NCI-H187 (cell line): ENCODE measurements at regions not wholly inside any gene's neighbourhood (a gene's known extent, or its start where the extent isn't known, plus 50 kb on each side); places are given as distances from the start of the nearest gene placed in this dataset.
A peak's percentile ranks its signal among the peaks of the same experiment; 100 is the strongest.

Source experiments
- DNase-seq, 2 experiments: peaks; one replicate each; lab custom pipeline; 2025; lab: John Stamatoyannopoulos, UW

DNA sequence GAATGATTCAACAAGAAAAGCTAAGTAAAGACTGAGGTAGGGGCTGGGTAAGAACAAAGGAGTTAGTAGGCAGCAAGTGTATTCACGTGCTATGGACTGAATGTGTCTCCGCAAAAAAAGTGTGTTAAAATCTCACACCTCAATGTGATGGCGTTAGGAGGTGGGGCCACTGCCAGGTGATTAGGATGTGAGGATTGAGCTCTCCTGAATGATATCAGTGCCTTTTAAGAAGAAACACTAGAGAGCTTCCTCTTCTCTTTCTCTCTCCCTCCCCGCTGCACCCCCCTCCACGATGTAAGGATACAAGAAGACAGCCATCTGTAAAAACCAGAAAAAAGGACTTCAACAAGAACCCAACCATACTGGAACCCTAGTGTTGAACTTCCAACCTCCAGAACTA is 396.1 kb upstream of the PLXNA2 start:
- no peak for DNase-seq

- DNase-seq = no peak
These were observed 397.5 kb upstream of the PLXNA2 start for GRCh38 chr1:208641579-208642280.

GRCh38 chr1:208643005-208643597 is 398.9 kb upstream of the PLXNA2 start:
- DNase-seq = no peak

DNA sequence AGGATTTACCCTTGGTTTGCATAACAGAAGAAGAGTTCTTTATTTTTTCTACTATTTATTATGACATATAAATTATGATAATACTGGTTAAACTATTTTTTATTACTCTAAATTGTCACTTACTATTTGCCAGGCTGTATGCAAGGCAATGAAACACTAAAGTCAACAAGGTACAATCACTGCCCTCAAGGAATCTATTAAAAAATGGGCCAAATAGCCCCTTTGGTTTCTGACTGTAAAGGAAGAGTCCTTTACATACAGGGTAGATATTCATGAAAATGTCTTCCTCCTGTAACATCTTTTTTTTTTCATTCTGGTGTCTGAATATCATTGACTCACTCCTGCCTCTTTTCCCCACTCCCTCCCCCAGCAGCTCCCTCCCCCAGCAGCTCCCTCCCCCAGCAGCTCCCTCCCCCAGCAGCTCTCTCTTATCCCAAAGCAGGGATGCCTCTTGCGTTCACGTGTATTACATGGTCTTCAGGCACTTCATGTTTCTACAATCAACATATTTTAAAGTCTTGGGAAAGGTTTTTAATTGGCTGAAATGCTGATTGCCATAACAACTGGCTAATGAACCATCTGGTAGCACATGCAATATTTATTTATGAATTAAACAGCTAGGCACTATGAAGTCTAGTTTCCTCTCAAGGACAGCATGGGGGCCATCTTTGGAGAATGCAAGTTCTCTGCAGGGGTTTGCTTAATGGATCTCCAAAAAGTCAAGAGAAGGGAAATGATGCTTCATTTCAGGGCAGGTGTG is 400.4 kb upstream of the PLXNA2 start:
- peak; percentile 2 to 28 for DNase-seq

- DNase-seq = no peak
These were observed 402.2 kb upstream of the PLXNA2 start for GRCh38 chr1:208646431-208646830.

DNA sequence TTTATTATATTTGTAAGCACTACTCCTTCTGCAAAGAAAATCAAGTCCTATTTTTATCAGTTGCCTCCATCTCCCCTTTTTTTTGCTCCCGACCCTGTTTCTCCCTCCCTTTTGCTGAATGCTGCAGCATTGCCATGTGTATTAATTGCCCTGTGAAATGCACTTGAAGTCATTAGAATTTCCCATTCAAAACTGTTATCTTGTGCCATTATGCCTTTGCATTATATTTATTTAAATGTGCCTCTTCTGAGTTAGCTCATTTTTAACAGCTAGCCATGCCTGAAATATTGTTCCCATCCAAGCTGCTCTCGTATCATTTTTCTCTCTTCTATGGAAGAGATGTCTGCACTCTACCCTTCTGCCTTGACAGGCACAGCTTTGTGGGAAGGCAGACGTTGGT is 404.0 kb upstream of the PLXNA2 start:
- no peak for DNase-seq

DNA sequence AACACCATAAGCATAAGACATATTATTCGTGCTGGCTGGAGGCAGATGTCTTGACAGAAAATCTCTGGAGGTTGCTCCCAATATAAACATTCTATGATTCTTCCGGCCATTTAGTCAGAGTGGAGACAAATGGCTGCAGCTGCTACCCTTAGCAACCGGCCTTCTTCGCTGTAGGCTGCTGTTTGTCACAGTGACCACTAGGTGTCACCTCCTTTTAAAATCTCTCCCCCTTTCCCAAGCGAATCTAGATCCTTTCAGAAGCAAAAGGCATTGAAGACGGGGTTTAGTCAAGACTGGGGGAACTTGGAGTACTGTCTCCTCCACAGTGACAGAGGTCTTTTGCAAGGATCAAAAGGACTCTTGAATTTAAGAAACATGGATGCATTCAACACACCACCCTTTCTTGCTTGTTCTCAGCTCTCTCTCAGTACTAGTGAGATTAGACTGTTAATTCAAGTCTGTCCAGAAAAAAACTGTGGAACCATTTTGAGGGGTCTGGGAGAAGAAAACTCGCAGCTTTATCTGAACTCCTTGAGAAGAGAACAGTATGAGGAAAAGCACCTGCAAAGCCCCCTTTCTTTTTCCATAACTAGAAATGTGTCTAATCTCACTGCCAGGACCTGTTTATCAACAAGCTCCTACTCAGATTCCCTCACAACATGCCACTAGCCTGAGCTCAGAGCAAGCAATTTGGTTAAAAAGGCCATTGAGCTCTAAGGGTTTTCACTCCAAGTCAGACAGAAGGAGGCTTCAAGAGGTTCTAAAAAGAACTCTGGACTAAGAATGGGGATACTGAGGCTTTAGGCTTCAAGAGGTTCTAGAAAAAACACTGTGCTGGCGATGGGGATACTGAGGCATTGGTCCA is 408.3 kb upstream of the PLXNA2 start:
- peak; percentile 23 to 40 for DNase-seq

GRCh38 chr1:208653426-208653825 is 409.2 kb upstream of the PLXNA2 start:
- no peak for DNase-seq

GRCh38 chr1:208654241-208654640 is 410.1 kb upstream of the PLXNA2 start:
- DNase-seq = no peak

DNA sequence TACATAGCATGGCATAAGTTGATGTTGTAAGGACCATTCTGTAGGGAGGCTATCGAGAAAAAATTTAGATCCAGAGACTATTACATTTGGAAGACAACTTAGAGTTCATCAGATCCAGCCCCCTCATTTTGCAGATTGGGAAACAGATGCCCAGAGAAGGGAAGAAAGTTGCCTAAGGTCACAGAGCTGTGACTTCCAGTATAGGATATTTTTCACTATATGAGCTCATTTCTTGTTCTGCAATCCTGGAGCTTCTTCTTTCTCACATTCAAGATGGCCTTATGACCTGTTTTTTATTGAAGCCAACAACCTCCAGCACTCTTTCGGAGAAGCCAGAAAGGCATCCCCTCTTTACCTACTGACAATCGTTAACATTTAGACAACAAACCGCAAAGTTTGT is 421.8 kb upstream of the PLXNA2 start:
- DNase-seq = no peak

- no peak for DNase-seq
These were observed 424.8 kb upstream of the PLXNA2 start for GRCh38 chr1:208668991-208669390.

GRCh38 chr1:208670778-208671177 is 426.6 kb upstream of the PLXNA2 start:
- no peak for DNase-seq

DNA sequence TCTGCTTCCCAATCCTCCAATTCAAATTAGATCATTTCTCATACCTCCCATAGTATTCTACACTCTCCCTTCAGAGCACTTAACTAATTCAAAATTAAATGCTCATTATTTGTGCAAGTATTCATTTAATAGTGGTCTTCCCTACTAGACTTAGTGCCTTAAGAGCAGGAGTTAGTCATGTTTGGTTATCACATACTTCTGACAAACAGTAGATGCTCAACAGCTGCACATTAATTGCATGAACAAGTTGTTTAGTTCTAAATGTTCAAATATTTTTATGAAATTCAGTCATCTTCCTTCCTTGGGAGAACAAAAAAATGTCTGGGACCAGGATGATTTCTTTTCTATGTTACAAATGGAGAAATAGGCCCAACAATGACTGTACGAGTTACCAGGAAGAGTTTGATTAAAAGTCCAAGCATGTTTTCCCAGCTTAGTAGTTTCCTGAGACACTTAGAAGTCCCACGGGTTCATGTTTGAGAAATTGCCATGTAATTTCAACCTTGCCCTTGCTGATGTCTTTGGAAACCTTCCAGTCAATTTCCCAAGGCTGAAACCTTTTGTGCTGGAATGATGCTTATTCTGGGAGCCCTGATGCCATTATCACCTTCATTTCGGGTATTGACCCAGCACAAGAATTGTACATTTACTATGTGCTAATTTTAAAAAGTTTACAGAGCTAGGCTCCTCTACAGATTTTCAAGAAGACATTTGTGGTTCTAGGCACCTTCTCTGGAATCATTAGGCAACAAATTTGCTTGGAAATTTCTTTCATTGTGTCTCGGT is 437.9 kb upstream of the PLXNA2 start:
- DNase-seq = no peak

- DNase-seq = no peak
These were observed 438.5 kb upstream of the PLXNA2 start for GRCh38 chr1:208682664-208683013.

DNA sequence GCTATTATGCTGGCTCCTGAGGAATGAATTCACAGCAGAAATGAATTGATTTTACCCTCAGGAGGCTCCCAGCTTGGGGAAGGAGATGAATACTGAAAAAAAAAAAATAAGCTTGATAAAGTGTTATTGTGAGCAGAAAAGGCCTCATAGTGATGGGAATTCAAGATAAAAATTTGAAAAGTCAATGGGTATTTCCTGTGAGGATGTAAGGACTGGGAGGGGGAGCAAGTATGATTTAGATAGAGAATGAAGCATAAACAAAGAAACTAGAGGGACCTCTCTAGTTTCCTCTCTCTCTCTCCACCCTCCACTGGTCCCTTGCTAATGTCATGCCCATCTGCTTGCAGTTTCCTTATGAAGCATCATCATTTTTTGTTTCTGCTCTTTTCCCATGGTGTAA is 439.0 kb upstream of the PLXNA2 start:
- no peak for DNase-seq

DNA sequence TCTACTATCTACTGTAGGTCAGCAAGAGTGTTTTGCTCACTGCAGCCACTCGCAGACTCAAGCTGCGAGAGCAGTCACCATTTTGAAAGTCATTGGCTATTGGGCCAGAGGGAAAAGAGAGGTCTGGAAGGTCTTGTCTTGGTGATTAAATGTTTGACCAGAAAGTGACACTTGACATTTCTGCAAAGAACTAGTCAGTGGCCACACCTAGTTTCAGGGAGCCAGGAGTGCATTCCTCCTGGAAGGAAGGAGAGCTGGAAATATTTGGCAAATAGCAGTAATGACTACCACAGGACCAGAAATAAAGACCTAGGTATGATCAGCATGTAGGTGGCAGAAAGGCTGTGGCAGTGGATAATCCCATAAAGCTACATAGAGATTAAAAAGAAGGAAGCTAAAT is 440.0 kb upstream of the PLXNA2 start:
- DNase-seq = no peak

DNA sequence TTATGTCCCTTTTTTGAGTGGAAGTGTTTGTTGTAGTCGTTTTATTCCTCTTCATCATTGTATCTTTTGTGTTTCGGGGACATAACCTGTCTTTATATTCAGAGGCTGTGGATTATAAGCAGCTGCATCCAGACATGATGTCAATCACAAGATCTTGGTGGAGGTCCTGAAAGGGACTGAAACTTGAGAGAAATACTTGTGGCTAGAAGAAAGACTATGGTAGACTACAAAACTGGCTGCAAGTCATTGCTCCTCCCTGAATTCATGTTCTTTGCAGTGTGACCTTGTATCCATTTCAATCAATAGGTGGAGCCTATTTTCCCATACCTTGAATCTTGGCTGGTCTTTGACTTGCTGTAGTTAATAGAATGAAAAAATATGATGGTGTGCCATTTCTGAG is 442.4 kb upstream of the PLXNA2 start:
- no peak for DNase-seq

GRCh38 chr1:208688656-208689315 is 444.6 kb upstream of the PLXNA2 start:
- DNase-seq = no peak

DNA sequence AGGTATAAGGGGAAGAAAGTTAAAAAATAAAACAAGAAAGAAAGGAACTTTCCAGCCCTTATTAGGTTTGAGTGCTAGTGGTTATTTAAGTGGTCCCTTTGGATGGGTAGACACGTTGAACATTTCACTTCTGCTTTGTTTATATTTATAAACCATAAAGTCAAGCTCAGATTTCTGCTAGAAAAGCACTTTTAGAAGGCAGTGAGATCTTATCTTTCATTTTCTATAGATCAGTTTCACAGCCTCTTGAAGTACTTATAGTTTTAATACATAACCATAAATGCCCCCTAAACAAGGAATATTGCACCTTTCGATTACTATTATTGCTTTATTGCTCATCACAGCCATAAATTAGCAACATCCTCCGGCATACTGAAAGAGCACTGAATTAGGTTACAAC is 446.8 kb upstream of the PLXNA2 start:
- DNase-seq = no peak

GRCh38 chr1:208709981-208710380 is 465.8 kb upstream of the PLXNA2 start:
- no peak for DNase-seq

GRCh38 chr1:208714323-208714722 is 470.1 kb upstream of the PLXNA2 start:
- no peak for DNase-seq
